ENCODE measurements at regions not wholly inside any gene's neighbourhood (a gene's known extent, or its start where the extent isn't known, plus 50 kb on each side); places are given as distances from the start of the nearest gene placed in this dataset.
A peak's percentile ranks its signal among the peaks of the same experiment; 100 is the strongest.
"Not testable (repeated sequence)": the region's sequence is repeated elsewhere in the genome, so short reads cannot be mapped to it uniquely, and the experiment has no call there.

GRCh38 chr9:18052060-18052459 lies 421.9 kb upstream of the ADAMTSL1 start:
- Histone ChIP-seq H3K27ac (ENCODE audit: low read depth, low read length) (no peak overlapping the region), H3K27me3 (ENCODE audit: insufficient read depth, low read length) (no peaks in the 10 kb centered on the region), H2AFZ (ENCODE audit: low read length, unreplicated experiment) (no peak overlapping the region), H3K36me3 (ENCODE audit: insufficient read depth, low read length) (no peaks in the 10 kb centered on the region), H3K4me3 (ENCODE audit: low read depth, low read length) (no peak overlapping the region), H3K4me1 (ENCODE audit: control insufficient read depth, insufficient read depth, low read length, unreplicated experiment) (no peaks in the 10 kb centered on the region), H3K79me2 (ENCODE audit: control insufficient read depth, insufficient read depth, low read length, unreplicated experiment) (no peaks in the 10 kb centered on the region)

DNA sequence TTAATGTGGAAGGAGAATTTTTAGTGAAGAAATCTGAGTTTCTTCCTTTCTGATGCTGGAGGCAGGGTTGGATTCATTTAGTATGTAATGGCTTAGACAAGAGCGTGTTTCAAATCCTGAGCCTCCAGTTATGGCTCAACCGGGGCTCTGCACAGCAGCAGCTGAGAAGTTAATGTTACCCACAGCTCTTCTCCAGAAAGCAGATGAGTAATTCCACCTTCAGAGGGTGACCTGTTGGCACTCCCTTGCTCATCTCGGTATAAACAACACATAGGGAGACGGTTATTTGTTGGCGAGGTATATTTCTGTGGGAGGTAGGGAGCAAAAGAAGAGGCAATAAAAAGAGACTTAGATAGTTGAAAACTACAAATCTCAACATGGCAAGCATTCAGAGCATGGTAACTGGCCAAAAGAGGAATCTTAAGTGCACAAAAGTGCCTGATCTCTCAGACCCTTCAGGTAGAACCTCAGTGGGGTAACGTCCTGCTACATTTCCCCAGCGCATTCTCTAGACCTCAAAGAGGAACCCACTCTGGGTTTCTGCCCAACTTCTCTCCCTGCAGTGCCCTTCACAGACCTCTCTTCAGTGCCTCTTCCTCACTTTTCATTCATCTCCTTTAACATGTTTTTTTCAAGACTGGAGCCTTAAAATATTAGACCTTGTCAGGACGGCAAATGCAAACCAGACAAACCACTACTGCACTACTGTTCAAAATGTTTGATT lies 417.5 kb upstream of the ADAMTSL1 start:
- no peaks in the 10 kb centered on the region for H3K79me2 ChIP-seq (ENCODE audit: control insufficient read depth, insufficient read depth, low read length, unreplicated experiment)
- H3K4me1 ChIP-seq (ENCODE audit: control insufficient read depth, insufficient read depth, low read length, unreplicated experiment): peaks cover 3% of the 10 kb centered on the region
- no peaks in the 10 kb centered on the region for H3K36me3 ChIP-seq (ENCODE audit: insufficient read depth, low read length)
- H3K27ac ChIP-seq (ENCODE audit: low read depth, low read length): no peak overlapping the region
- H2AFZ ChIP-seq (ENCODE audit: low read length, unreplicated experiment): no peak overlapping the region
- H3K4me3 ChIP-seq (ENCODE audit: low read depth, low read length): no peak overlapping the region
- no peaks in the 10 kb centered on the region for H3K27me3 ChIP-seq (ENCODE audit: insufficient read depth, low read length)

DNA sequence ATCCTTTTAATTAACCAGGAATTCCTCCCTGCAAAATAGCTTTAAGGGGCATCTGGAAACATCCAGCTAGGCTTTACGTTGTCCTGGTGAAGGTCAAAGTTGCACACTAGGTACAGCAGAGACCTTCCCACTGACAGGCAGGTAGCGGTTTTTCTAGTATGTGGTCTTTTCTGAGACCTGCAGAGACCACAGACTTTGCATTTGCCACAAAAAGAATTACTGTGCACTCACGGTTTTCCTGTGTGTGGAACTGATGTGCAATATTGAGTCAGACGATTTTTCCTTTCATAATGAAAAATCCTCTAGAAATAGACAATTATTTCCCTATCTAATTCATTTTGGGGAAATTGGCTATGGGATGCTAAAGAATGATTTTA lies 417.0 kb upstream of the ADAMTSL1 start:
- Histone ChIP-seq H3K36me3 (ENCODE audit: insufficient read depth, low read length) (no peaks in the 10 kb centered on the region), H3K27me3 (ENCODE audit: insufficient read depth, low read length) (no peaks in the 10 kb centered on the region), H3K4me3 (ENCODE audit: low read depth, low read length) (no peak overlapping the region), H3K4me1 (ENCODE audit: control insufficient read depth, insufficient read depth, low read length, unreplicated experiment) (peaks cover 3% of the 10 kb centered on the region), H3K79me2 (ENCODE audit: control insufficient read depth, insufficient read depth, low read length, unreplicated experiment) (no peaks in the 10 kb centered on the region), H3K27ac (ENCODE audit: low read depth, low read length) (no peak overlapping the region), H2AFZ (ENCODE audit: low read length, unreplicated experiment) (no peak overlapping the region)

- Histone ChIP-seq H2AFZ (ENCODE audit: low read length, unreplicated experiment) (no peak overlapping the region), H3K27me3 (ENCODE audit: insufficient read depth, low read length) (no peaks in the 10 kb centered on the region), H3K4me1 (ENCODE audit: control insufficient read depth, insufficient read depth, low read length, unreplicated experiment) (peaks cover 8% of the 10 kb centered on the region), H3K79me2 (ENCODE audit: control insufficient read depth, insufficient read depth, low read length, unreplicated experiment) (no peaks in the 10 kb centered on the region), H3K27ac (ENCODE audit: low read depth, low read length) (no peak overlapping the region), H3K4me3 (ENCODE audit: low read depth, low read length) (no peak overlapping the region), H3K36me3 (ENCODE audit: insufficient read depth, low read length) (no peaks in the 10 kb centered on the region)
These were observed 415.1 kb upstream of the ADAMTSL1 start for GRCh38 chr9:18058564-18059442.

DNA sequence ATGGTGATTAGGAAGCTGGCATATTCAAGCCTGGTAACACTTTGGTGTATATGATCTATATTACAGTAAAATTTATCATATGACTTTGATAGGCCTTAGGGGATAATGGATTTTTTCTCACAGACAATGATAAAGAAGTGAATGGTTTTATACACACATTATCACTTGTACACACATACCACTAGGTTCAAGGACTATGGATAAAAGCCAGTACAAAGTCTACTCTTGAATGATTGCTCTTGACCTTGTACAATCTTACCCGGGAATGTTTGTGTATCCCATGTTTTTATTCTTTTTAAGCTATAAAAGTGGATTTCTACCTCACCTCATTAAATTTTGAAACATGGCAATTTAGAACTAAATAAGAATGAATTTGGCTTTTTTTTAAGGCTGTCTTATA lies 414.5 kb upstream of the ADAMTSL1 start:
- H3K27me3 ChIP-seq (ENCODE audit: insufficient read depth, low read length): no peaks in the 10 kb centered on the region

DNA sequence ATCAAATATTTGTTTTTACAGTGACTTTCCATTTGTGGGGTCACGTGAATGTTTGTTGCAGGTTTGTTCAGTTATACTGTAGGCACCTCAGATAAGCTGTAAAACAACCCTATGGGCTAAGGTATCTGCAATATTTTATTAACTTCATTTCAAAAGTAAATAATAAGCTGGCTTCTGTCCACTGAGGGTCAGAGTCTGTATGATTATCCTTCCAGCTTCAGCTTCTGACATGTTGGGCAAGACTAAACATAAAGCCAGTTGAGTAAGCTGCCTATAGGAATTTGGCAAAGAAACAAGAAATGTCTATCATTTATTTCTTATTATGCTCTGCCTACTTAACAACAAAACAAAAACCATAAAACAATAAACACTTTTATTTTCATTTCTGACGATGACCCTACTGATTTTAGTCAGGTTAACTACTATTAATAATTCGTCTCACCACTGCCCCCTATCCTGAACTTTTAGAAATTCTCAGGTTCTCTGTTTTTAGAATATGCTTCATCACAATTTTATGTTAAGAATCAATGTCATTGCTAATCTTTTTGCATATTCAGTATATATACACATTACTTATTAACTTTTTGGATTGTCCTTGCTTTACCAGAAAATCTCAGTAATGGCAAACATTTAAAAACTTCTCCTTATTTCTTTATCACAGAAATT lies 413.6 kb upstream of the ADAMTSL1 start:
- no peaks in the 10 kb centered on the region for H3K27me3 ChIP-seq (ENCODE audit: insufficient read depth, low read length)
- no peak overlapping the region for H2AFZ ChIP-seq (ENCODE audit: low read length, unreplicated experiment)
- no peak overlapping the region for H3K4me3 ChIP-seq (ENCODE audit: low read depth, low read length)
- no peaks in the 10 kb centered on the region for H3K79me2 ChIP-seq (ENCODE audit: control insufficient read depth, insufficient read depth, low read length, unreplicated experiment)
- no peaks in the 10 kb centered on the region for H3K36me3 ChIP-seq (ENCODE audit: insufficient read depth, low read length)
- H3K27ac ChIP-seq (ENCODE audit: low read depth, low read length): no peak overlapping the region
- peaks cover 14% of the 10 kb centered on the region for H3K4me1 ChIP-seq (ENCODE audit: control insufficient read depth, insufficient read depth, low read length, unreplicated experiment)

More for the DNA sequence above, 414.5 kb upstream of the ADAMTSL1 start:
- no peak overlapping the region for H2AFZ ChIP-seq (ENCODE audit: low read length, unreplicated experiment)
- H3K79me2 ChIP-seq (ENCODE audit: control insufficient read depth, insufficient read depth, low read length, unreplicated experiment): no peaks in the 10 kb centered on the region
- H3K36me3 ChIP-seq (ENCODE audit: insufficient read depth, low read length): no peaks in the 10 kb centered on the region
- H3K4me3 ChIP-seq (ENCODE audit: low read depth, low read length): no peak overlapping the region
- no peak overlapping the region for H3K27ac ChIP-seq (ENCODE audit: low read depth, low read length)
- H3K4me1 ChIP-seq (ENCODE audit: control insufficient read depth, insufficient read depth, low read length, unreplicated experiment): peaks cover 14% of the 10 kb centered on the region

DNA sequence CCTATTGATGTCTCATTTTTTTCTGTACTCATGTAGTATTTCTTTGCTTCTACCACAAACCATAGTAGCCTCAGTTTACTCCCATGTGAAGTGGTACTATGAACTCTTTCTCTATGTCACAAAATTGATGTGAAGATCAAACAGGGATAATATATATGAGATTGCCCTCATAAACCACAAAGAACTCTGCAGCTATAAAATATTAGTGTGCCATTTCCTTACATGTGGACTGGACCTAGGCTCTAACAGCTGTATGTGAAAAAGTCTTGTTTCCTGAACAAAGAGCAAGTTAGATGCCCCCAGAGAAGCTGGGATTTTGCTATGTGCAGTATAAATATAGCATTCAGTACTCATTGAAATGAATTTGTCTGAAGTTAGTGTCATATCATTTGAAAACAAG lies 412.6 kb upstream of the ADAMTSL1 start:
- H3K4me3 ChIP-seq (ENCODE audit: low read depth, low read length): no peak overlapping the region
- peaks cover 14% of the 10 kb centered on the region for H3K4me1 ChIP-seq (ENCODE audit: control insufficient read depth, insufficient read depth, low read length, unreplicated experiment)
- no peaks in the 10 kb centered on the region for H3K27me3 ChIP-seq (ENCODE audit: insufficient read depth, low read length)
- H2AFZ ChIP-seq (ENCODE audit: low read length, unreplicated experiment): no peak overlapping the region
- no peaks in the 10 kb centered on the region for H3K79me2 ChIP-seq (ENCODE audit: control insufficient read depth, insufficient read depth, low read length, unreplicated experiment)
- no peaks in the 10 kb centered on the region for H3K36me3 ChIP-seq (ENCODE audit: insufficient read depth, low read length)
- H3K27ac ChIP-seq (ENCODE audit: low read depth, low read length): no peak overlapping the region

GRCh38 chr9:18061856-18062255 lies 412.1 kb upstream of the ADAMTSL1 start:
- no peak overlapping the region for H2AFZ ChIP-seq (ENCODE audit: low read length, unreplicated experiment)

GRCh38 chr9:18063856-18064390 lies 410.0 kb upstream of the ADAMTSL1 start:
- H3K27me3 ChIP-seq (ENCODE audit: insufficient read depth, low read length): no peaks in the 10 kb centered on the region
- 0 out of 2 replicates have a peak overlapping the region, but pooled peaks have one; percentile 28 for H3K4me3 ChIP-seq (ENCODE audit: low read depth, low read length)
- H3K79me2 ChIP-seq (ENCODE audit: control insufficient read depth, insufficient read depth, low read length, unreplicated experiment): no peaks in the 10 kb centered on the region
- no peak overlapping the region for H3K27ac ChIP-seq (ENCODE audit: low read depth, low read length)
- H2AFZ ChIP-seq (ENCODE audit: low read length, unreplicated experiment): peak overlapping the region; percentile 79
- no peaks in the 10 kb centered on the region for H3K36me3 ChIP-seq (ENCODE audit: insufficient read depth, low read length)
- H3K4me1 ChIP-seq (ENCODE audit: control insufficient read depth, insufficient read depth, low read length, unreplicated experiment): peaks cover 14% of the 10 kb centered on the region

More at GRCh38 chr9:18061856-18062255, 412.1 kb upstream of the ADAMTSL1 start:
- Histone ChIP-seq H3K27me3 (ENCODE audit: insufficient read depth, low read length) (no peaks in the 10 kb centered on the region), H3K4me3 (ENCODE audit: low read depth, low read length) (no peak overlapping the region), H3K4me1 (ENCODE audit: control insufficient read depth, insufficient read depth, low read length, unreplicated experiment) (peaks cover 14% of the 10 kb centered on the region), H3K36me3 (ENCODE audit: insufficient read depth, low read length) (no peaks in the 10 kb centered on the region), H3K79me2 (ENCODE audit: control insufficient read depth, insufficient read depth, low read length, unreplicated experiment) (no peaks in the 10 kb centered on the region), H3K27ac (ENCODE audit: low read depth, low read length) (0 out of 2 replicates have a peak overlapping the region, but pooled peaks have one; percentile 3)

DNA sequence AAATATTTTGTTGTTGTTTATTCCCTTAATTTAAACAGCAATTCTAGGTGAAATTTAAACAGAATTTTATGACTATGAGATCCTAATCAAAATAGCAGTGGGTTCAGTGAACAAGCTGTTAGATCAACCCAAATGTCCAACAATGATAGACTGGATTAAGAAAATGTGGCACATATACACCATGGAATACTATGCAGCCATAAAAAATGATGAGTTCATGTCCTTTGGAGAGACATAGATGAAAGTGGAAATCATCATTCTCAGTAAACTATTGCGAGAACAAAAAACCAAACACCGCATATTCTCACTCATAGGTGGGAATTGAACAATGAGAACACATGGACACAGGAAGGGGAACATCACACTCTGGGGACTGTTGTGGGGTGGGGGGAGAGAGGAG lies 407.3 kb upstream of the ADAMTSL1 start:
- not testable (repeated sequence) for H3K79me2 ChIP-seq (ENCODE audit: control insufficient read depth, insufficient read depth, low read length, unreplicated experiment); H3K27ac ChIP-seq (ENCODE audit: low read depth, low read length); H2AFZ ChIP-seq (ENCODE audit: low read length, unreplicated experiment); H3K4me3 ChIP-seq (ENCODE audit: low read depth, low read length); H3K27me3 ChIP-seq (ENCODE audit: insufficient read depth, low read length); H3K36me3 ChIP-seq (ENCODE audit: insufficient read depth, low read length)
- H3K4me1 ChIP-seq (ENCODE audit: control insufficient read depth, insufficient read depth, low read length, unreplicated experiment): peaks cover 23% of the 10 kb centered on the region

All from ACC112 (cell line).